ENCODE measurements at regions not wholly inside any gene's neighbourhood (a gene's known extent, or its start where the extent isn't known, plus 50 kb on each side); places are given as distances from the start of the nearest gene placed in this dataset.

DNA sequence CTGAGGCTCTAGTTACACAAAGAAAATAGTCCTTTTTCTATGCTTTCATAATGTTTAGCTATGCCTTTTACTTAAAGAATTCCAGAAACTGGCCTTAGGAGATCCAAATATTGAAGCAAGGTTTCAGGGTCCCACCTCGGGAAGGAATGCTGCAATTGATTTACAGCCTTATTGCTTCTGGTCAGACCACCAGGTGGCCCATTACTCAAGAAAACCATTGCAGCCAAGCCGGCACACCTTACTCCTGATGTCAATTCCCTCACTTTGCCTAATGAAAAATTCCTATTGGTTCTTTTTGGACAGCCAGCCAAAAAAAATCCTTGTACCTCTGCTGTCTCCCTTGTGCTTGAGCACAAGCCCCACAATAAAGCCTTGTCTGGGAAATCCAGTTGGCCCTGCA is 173.9 kb downstream of the LMBRD1 start:
- intact Hi-C loops (cut with micrococcal nuclease) = no loop called here
- H3K4me3 ChIP-seq = no peak overlapping the region
- no peak for TF ChIP-seq SRSF9 (IDR thresholded peaks at IDR 0.05; ENCODE audit: borderline replicate concordance, low read depth, low read length)
- TF ChIP-seq, protein P1, sequence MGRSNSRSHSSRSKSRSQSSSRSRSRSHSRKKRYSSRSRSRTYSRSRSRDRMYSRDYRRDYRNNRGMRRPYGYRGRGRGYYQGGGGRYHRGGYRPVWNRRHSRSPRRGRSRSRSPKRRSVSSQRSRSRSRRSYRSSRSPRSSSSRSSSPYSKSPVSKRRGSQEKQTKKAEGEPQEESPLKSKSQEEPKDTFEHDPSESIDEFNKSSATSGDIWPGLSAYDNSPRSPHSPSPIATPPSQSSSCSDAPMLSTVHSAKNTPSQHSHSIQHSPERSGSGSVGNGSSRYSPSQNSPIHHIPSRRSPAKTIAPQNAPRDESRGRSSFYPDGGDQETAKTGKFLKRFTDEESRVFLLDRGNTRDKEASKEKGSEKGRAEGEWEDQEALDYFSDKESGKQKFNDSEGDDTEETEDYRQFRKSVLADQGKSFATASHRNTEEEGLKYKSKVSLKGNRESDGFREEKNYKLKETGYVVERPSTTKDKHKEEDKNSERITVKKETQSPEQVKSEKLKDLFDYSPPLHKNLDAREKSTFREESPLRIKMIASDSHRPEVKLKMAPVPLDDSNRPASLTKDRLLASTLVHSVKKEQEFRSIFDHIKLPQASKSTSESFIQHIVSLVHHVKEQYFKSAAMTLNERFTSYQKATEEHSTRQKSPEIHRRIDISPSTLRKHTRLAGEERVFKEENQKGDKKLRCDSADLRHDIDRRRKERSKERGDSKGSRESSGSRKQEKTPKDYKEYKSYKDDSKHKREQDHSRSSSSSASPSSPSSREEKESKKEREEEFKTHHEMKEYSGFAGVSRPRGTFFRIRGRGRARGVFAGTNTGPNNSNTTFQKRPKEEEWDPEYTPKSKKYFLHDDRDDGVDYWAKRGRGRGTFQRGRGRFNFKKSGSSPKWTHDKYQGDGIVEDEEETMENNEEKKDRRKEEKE (IDR thresholded peaks at IDR 0.05; ENCODE audit: borderline replicate concordance in 1 of 2, control insufficient read depth in 1 of 2, low read depth in 2 of 2, low read length in 1 of 2) = no peak
- no peak for TF ChIP-seq CHD4 (IDR thresholded peaks at IDR 0.05; ENCODE audit: insufficient read depth, insufficient replicate concordance, low read depth, low read length, poor library complexity, severe bottlenecking)
- no peak for TF ChIP-seq HCFC1 (IDR thresholded peaks at IDR 0.05; ENCODE audit: low read depth, low read length)
- TF ChIP-seq, protein P2, sequence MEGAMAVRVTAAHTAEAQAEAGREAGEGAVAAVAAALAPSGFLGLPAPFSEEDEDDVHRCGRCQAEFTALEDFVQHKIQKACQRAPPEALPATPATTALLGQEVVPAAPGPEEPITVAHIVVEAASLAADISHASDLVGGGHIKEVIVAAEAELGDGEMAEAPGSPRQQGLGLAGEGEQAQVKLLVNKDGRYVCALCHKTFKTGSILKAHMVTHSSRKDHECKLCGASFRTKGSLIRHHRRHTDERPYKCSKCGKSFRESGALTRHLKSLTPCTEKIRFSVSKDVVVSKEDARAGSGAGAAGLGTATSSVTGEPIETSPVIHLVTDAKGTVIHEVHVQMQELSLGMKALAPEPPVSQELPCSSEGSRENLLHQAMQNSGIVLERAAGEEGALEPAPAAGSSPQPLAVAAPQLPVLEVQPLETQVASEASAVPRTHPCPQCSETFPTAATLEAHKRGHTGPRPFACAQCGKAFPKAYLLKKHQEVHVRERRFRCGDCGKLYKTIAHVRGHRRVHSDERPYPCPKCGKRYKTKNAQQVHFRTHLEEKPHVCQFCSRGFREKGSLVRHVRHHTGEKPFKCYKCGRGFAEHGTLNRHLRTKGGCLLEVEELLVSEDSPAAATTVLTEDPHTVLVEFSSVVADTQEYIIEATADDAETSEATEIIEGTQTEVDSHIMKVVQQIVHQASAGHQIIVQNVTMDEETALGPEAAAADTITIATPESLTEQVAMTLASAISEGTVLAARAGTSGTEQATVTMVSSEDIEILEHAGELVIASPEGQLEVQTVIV (CRISPR knock-in tag; IDR thresholded peaks at IDR 0.05; ENCODE audit: borderline replicate concordance) = no peak
- TF ChIP-seq HDAC6 (IDR thresholded peaks at IDR 0.05; ENCODE audit: low read depth, low read length) = no peak
- TF ChIP-seq CTCFL (IDR thresholded peaks at IDR 0.05; ENCODE audit: borderline replicate concordance, insufficient read depth, low read depth, low read length, poor library complexity, severe bottlenecking) = no peak
- TF ChIP-seq NCOA4 (IDR thresholded peaks at IDR 0.05; ENCODE audit: partially characterized antibody) = no peak
- no TSS peak for BruUV-seq (replicated peaks)
- ATAC-seq (no peak), FAIRE-seq (no peak), DNase-seq (ENCODE audit: extremely low read depth in 1 of 4, low spot score in 3 of 4) (no peak)
- H4K20me1 ChIP-seq (replicated peaks; ENCODE audit: control insufficient read depth, insufficient read depth, low read length) = no peaks in the 10 kb centered on the region
- no peaks in the 10 kb centered on the region for H3K9me1 ChIP-seq (ENCODE audit: control insufficient read depth, insufficient read depth, low read length)
- 0 out of 5 replicates have a peak, but pooled peaks cover 0 to 3% of the 10 kb centered on the region in 2 experiments for H3K4me1 ChIP-seq (replicated peaks in 1 of 2; ENCODE audit: control insufficient read depth in 2 of 2, insufficient read depth in 2 of 2, low read length in 2 of 2)
- no peaks in the 10 kb centered on the region for H3K9me3 ChIP-seq (replicated peaks; ENCODE audit: control insufficient read depth, insufficient read depth, low read depth, low read length)
- no peaks in the 10 kb centered on the region for H3K79me2 ChIP-seq (ENCODE audit: control insufficient read depth, insufficient read depth, low read length)
- no peak overlapping the region for H3K4me2 ChIP-seq (ENCODE audit: insufficient read depth, low read length)
- in situ Hi-C loops (cut with MboI) = no loop called here
- WGBS (ENCODE audit: insufficient coverage, low coverage, missing lambda C conversion rate) = 14% methylated on average over 2 of the region's 2 CpGs
- no peaks in the 10 kb centered on the region for H3K36me3 ChIP-seq (ENCODE audit: control insufficient read depth, insufficient read depth, low read length)
- no peak overlapping the region for H3K27ac ChIP-seq (ENCODE audit: extremely low read depth, low read depth, low read length)
- H3K9ac ChIP-seq (ENCODE audit: insufficient read depth in 1 of 2, low read depth in 2 of 2, low read length in 2 of 2) = no peak overlapping the region
- ChIA-PET CTCF (ENCODE audit: low intra/inter-chr PET ratio) (no interaction called here), POLR2A (interaction anchor here (1.1 kb wide), 1 partner anchor 18 kb away, joined by 3 read pairs; no protein-coding TSS in a partner anchor)
- peak overlapping the region; percentile 91 for H2AFZ ChIP-seq (ENCODE audit: low read depth, low read length)
- H3K27me3 ChIP-seq (ENCODE audit: control insufficient read depth in 2 of 2, insufficient read depth in 2 of 2, low read length in 2 of 2) = no peaks in the 10 kb centered on the region
